GM12865 (cell line): ENCODE measurements at regions not wholly inside any gene's neighbourhood (a gene's known extent, or its start where the extent isn't known, plus 50 kb on each side); places are given as distances from the start of the nearest gene placed in this dataset.

Experiments
- DNase-seq: peaks from one replicate; pipeline ENCODE4 v3.0.0; 2010; ENCODE audit warnings: low read depth
- H3K4me3 ChIP-seq: 2 replicates; pipeline ENCODE4 v1.5.1; 2011; ENCODE audit warnings: mild to moderate bottlenecking, low read depth, low read length, control low read depth
- CTCF ChIP-seq: IDR thresholded peaks from 2 replicates; pipeline ENCODE4 v1.5.1; 2011; ENCODE audit warnings: low read length, control low read depth, low read depth, inconsistent platforms; ENCODE audit not compliant: insufficient read depth; ENCODE audit errors: missing control alignments

DNA sequence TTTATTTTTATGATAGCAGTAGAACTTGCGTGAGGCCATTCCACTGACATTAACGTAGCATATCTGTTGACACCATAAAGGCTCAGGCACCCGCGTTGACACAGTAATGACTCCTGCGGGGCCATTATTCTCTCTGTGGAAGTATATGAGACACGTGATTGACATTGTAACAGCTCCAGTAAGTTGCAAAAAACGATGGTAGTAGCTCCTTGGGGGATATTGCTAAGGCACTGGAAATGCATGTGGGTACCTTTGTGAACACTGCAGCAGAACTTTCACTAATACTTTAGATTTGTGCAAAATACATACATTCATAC, 918.8 kb upstream of the CDH8 start:
- no peak for TF ChIP-seq CTCF
- no peak overlapping the region for H3K4me3 ChIP-seq
- DNase-seq = no peak

DNA sequence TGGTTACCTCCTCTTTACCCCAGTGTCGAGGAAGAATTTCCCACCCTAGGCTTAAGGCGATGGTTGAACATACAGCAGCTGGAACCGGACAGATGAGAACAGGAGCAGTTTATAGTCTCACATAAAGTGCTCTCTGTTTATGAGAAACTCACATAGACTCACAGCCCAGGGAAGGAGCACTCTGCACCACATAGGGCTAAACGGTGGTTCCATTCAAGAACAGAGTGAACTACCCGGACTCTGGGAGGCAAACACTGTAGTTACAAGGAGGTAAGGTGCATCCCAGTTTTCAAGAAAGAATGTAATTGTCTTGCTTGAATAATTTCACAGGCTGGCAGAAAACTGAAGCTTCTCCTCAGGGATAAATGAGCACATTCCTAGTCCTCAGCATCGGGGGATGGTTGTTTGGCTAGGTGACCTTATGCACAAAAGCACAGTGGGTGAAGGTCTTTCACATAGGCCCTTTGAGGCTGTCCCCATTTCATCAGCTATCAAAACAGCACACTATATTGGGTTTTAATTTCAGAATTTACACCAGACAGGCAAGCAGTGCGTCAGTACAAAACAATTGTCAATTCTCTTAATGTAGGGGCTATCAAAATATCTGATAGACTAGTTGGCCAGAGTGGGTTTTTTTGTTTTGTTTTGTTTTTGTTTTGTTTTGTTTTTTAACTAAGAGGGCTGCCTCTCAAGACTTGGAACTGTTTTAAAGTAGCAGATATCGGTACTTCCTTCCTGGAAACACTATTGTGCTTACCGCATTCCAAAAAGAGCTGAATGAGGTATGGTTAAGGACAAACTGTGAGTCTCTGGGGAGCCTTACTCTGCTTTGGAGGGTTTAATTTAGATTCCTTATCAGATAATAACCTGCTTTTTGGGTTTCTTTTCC, 918.1 kb upstream of the CDH8 start:
- no peak overlapping the region for H3K4me3 ChIP-seq
- DNase-seq = no peak
- no peak for TF ChIP-seq CTCF

DNA sequence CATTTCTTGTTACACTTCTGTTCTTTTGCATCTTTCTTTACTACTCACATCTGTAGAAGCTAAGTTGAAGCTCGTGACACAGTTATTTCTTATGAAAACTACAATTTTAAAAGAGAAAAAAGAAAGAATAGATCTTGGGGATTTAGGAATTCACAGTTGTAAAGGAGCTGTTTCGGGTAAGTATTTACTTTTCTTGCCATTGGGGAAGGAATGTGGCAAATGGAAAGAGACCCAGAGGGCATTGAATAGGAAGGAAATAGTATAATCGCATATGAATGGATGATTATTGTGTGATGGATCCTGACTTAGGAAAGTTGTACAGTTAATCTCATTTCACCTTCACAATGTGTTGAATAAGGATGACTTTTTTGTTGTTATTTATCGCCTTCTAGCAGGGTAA, 914.1 kb upstream of the CDH8 start:
- TF ChIP-seq CTCF = no peak
- no peak for DNase-seq
- no peak overlapping the region for H3K4me3 ChIP-seq

- no peak for TF ChIP-seq CTCF
- no peak overlapping the region for H3K4me3 ChIP-seq
Observed at GRCh38 chr16:62940569-62940968, 904.3 kb upstream of the CDH8 start.

DNA sequence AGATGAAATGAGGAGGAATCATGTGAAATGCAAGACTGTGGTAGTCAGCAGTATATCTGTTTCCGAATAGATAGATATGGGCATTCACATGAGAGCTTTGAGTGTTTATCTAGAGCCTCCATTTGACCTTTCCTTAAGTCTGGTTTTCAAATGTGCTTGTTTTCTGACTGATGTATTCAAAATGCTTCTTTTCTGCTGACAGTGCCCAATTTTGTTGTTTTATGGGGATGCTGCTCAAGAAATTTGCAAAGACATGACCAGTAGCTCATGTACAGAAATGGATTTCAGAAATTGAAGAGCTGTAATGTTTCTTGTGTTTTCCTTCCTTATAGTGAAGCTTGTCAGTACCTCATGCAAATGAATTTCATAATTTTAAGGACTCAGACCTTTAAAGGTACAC, 903.4 kb upstream of the CDH8 start:
- no peak overlapping the region for H3K4me3 ChIP-seq
- TF ChIP-seq CTCF = no peak
- DNase-seq = no peak

More at GRCh38 chr16:62940569-62940968, 904.3 kb upstream of the CDH8 start:
- DNase-seq = no peak

- no peak overlapping the region for H3K4me3 ChIP-seq
- DNase-seq = no peak
- TF ChIP-seq CTCF = no peak
Observed at GRCh38 chr16:62933929-62934328, 897.7 kb upstream of the CDH8 start.

- no peak for DNase-seq
- H3K4me3 ChIP-seq = no peak overlapping the region
- TF ChIP-seq CTCF = no peak
Observed at GRCh38 chr16:62929593-62929992, 893.4 kb upstream of the CDH8 start.
